GM21576 (cell line): ENCODE measurements at regions not wholly inside any gene's neighbourhood (a gene's known extent, or its start where the extent isn't known, plus 50 kb on each side); places are given as distances from the start of the nearest gene placed in this dataset.

ENCODE experiments used
- ATAC-seq: cut with Tn5 transposase; IDR thresholded peaks from one replicate; pipeline ENCODE4 v1.9.1; 2021; ENCODE audit warnings: mild to moderate bottlenecking, moderate library complexity; ENCODE audit not compliant: unreplicated experiment

- no peak for ATAC-seq
Measured at GRCh38 chr17:70230850-70231640, 61.7 kb downstream of the KCNJ2 start.

DNA sequence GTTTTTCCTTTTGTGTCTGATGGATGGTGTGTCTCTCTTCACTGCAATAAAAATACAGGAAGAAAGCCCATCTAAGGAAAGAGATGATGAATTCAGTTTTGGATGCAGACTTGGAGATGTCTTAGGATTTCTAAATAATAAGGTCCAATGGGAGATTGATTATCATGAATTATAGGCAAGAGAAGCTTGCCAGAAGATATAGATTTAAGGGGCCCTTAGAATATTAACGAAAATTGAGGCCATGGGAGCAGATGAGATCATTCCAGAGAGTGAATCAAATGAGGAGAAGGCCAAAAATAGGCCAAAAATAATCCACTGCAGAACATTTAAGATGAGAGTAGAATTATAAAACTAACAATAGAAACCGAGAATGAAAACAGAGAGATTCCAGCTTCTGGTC, 63.1 kb downstream of the KCNJ2 start:
- no peak for ATAC-seq

DNA sequence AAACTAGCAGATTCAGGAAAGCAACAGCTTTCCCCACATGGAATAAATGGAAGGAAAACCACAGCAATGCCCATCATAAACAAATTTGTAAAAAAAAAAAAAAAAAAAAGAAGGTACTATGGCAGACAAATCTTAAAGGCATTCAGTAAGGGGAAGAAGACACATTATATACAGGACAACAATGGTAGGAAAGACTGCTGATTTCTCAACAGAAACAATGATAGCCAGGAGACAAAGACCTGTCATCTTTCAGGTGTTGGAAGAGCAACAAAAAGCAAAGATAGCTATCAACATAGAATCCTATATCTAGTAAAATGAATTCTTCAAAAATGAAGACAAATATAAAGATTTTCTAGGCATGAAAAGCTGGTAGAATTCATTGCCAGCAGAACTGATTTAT, 65.9 kb downstream of the KCNJ2 start:
- ATAC-seq, result no peak

GRCh38 chr17:70238228-70238627, 68.9 kb downstream of the KCNJ2 start:
- ATAC-seq, result no peak

DNA sequence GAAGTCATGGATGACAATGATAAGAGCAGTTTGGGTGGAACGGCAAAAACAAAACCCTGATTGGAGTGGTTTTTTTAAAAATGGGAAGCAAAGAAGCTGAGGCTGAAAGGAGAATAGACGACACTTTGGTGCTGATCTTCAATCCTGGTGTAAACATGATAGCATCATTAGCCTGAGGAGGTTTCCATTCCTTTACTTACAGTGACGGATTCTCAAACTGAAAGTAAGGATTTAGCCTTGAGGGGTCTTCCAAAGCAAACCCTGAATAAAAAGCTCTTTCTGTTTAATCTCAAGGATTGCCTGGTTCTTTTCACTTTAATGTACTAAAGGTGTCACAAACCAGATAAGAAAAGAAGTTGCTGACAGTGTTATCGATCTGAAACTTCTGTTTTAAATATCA, 69.3 kb downstream of the KCNJ2 start:
- ATAC-seq, result no peak

DNA sequence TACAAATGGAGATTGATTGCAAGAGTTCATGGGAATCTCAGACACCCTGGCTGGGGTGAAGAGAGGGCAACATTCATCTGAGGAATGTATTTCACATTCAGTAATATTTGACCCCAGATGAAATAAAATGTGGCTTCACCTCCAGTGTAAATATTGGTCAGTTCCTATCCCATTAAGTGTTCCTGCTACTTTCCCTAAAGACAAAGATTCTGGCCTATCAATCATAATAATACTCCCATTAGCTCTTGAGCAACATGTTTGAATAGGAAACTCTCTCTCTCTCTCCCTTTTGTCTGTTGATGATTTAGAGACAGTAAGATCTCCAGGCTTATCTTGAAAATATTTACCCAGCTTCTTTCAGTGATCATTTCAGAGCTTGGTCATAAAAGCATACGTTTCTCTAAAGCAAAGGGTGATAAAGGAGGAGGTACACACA, 70.1 kb downstream of the KCNJ2 start:
- ATAC-seq, result no peak

DNA sequence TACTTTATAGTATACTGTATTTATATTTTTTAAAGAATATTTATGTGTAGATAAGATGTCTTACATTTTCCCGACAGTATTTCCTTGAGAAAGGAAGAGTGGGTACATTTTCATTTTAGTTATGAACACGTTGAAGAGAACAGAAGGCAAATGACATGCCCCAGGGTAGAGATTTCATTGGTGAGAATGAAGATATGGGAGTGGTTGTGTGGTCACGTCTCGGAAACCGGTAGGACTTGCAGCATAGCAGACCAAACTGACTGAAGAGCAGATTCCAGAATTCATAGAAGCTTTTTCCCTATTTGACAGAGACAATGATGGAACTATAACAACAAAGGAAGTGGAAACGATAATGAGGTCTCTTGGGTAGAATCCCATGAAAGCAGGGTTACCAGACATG, 71.7 kb downstream of the KCNJ2 start:
- ATAC-seq, result no peak

DNA sequence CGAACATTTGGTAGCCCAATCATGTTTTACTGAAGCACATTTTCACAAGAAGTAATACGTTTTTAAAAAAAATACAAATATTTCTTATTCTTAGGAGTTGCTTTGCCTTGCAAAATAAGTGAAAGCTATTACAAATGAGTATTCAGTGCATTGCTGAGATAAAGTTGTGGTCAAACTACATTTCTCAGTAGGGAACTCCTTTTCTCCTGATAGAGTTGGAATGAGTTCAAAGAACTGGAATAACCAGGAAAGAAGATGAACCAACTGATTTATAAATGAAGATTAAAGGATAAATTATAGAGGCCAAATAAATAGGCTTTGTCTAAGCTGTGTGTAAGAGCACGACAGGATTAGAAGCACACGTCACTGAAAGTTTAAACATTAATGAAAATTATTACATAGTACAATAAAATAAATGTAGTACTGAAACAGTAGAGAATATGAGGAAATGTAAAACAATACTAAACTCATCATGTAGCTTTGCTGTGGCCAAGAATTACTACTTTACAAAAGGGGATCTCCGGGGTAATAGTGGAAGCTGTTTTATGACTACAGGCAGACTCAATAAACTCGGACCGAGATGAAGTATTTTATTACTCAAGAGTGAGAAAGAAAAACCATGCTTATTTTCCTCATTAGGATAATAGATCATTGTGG, 73.6 kb downstream of the KCNJ2 start:
- ATAC-seq, result no peak

- ATAC-seq, result no peak
Measured at GRCh38 chr17:70251706-70252105, 82.4 kb downstream of the KCNJ2 start.

DNA sequence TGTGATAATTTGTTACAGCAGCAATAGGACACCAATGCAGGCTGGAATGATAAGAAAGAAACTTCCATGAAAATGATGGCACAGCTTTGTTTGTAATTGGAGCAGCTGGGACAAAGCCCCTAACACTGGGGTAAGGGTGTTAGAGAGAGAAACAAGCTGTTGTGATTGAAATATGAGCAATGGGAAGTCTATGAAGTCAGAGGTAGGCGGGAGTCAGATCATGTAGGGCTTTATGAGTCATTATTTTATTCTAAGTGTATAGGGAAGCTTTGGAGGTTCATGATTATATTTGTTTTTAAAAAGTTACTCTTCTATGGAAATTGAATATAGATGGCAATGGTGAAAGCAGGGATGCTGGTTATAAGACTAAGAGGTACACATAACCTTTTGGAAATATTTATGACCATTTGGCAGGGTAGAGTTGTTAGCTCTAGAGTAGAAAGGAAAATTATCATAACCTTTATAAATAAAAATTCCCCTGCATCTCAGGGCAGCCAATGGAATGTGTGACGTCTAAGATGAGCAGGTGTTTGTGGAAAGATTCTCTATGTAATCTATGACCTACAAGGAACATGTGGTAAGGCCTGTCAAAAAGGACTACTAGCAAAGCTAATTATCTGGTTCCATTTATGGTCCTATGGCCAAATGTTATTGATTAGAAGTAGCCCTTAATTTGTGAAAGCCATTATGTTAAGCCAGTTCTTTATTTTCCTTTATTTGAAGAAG, 85.6 kb downstream of the KCNJ2 start:
- ATAC-seq, result no peak

DNA sequence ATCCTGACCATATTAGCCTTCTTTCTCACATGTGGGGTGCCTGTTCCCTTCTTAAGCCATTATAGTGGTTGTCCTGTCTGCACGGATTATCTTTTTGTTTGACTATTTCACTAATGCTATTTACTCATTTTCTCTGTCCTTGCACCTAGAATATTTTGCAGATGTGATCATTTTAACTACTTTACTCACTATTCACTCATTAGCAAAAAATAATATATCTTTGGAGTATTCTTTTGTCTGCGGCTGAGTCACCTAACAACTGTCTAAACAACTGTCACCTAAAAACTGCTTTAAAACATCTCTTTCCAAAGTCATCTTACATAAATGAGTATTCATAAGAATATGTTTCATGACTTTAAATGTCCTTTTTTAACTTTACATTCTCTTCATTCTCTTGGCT, 87.4 kb downstream of the KCNJ2 start:
- ATAC-seq, result no peak

GRCh38 chr17:70258465-70258864, 89.1 kb downstream of the KCNJ2 start:
- ATAC-seq, result no peak

- no peak for ATAC-seq
Measured at GRCh38 chr17:70259400-70259799, 90.1 kb downstream of the KCNJ2 start.

DNA sequence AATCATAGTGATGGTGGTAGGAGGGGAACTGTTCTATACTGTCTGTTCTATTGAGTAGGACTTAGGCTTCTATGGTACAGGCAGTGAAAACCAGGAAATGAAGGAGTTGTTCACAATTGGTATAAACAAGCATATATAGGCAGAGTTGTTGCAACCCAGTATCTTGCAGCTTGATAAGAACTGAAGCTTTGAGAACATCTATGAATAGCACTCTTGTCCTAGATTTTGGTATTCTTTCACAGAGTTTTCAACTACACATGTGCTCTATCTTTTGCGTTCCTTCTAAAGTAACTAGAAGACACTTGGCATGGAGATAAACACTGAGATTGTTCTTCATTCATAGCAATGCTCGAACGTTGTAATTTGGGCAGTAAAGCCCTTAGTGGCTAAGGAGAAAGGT, 91.8 kb downstream of the KCNJ2 start:
- ATAC-seq, result no peak

- ATAC-seq, result no peak
Measured at GRCh38 chr17:70265471-70265870, 96.1 kb downstream of the KCNJ2 start.

DNA sequence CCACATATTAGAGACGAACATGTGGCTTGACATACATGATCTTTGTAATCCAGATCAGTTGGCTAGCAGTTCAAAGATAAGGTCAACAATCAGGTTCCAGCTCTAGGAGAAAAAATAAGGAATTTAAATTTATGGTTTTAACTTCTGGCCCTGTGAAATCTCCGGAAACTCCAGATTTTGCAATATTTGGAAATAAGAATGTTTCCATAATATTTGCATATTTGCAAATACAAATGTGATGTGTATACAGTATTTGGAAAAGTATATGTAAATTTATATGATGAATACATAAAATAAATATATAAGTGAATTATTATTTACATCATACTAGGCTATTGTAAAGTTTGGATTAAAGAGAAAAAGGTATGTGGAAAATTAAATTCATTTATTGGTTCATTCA, 97.1 kb downstream of the KCNJ2 start:
- ATAC-seq, result no peak

GRCh38 chr17:70268383-70268782, 99.1 kb downstream of the KCNJ2 start:
- ATAC-seq, result no peak

DNA sequence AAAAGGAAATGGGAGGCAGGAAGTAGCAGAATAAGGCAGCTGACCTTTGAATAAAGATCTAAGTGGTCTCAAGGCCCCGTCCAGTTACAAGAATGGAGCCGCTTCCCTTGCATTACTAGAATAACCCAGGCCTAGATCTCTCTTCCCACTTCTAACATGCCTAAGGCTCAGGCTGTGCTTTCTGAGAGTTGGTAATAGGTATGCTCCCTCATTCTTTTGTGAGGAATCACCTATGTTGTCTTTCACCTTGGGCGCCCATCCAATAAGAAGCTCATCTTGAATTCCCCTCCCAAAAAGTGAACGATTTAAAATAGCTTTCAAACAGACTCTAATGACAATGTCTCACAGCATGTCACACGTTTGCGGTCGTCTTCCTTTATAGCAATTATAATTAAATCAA, 101.2 kb downstream of the KCNJ2 start:
- ATAC-seq, result no peak

DNA sequence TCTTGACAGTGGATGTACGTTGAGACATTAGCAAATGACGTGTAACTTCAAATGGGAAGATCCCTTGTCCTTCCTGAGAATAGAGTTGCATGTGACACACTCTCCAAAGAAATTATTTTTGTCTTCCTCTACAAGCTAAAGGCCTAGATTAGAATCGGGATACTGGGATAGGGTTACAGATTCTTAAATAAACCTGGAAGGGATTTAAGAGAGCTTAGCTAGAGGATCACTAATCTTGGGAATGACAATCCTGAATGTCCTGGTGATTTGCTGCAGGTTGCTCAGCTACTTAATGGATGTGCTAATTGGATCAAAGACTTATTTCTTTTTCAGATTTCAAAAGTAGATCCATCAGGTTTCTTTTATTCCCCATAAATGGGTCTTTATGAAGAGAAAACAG, 101.9 kb downstream of the KCNJ2 start:
- no peak for ATAC-seq

GRCh38 chr17:70271672-70272071, 102.3 kb downstream of the KCNJ2 start:
- no peak for ATAC-seq

DNA sequence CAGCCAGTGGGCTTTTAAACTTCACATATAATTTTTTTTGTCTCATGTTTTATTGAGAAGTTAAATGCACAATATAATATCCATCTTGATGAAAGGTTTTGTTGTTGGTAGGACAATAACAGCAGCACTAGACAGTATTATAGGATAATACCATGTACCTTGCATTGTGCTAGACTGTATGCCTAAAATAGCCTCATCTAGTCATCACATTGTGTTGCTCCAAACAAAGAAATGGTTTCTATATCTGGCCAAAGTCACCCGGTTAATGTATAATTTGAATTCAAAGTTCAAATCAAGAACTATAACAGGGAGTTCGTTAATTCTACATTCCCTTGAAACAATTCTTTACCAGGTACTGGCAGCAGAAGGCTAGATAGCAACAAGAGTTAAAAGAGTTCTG, 104.9 kb downstream of the KCNJ2 start:
- no peak for ATAC-seq

DNA sequence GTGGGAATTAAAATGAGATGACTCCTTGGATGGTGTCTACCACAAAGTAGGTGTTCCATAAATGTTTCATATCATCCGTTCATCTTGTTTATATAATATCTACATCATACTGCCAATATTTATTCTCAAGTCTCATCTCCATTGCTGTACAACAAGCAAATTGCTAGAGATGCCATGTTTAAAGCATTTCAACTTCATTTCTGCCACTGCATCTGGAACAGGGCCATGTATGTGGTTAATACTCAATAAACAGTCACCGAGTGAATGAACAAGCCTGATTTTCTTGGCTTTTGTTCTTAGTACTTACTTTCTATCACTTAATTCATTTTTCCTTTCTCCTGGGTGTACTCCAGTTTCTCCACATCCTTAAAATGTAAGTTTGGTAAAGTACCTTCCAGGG, 107.6 kb downstream of the KCNJ2 start:
- ATAC-seq, result no peak
